ENCODE measurements at regions not wholly inside any gene's neighbourhood (a gene's known extent, or its start where the extent isn't known, plus 50 kb on each side); places are given as distances from the start of the nearest gene placed in this dataset.
"Not testable (repeated sequence)": the region's sequence is repeated elsewhere in the genome, so short reads cannot be mapped to it uniquely, and the experiment has no call there.

GRCh38 chr12:47378907-47379306, 299.1 kb upstream of the AMIGO2 start:
- CTCF ChIA-PET, result interaction anchor here (1.0 kb wide), 1 partner anchor 12 kb away, joined by 4 read pairs; no protein-coding TSS in a partner anchor
- H3K27ac Mint-ChIP-seq, result peak overlapping the region; percentile 74
- peaks cover 8% of the 10 kb centered on the region for H3K36me3 Mint-ChIP-seq (ENCODE audit: low read depth)
- DNase-seq, result no peak
- intact Hi-C loops (cut with micrococcal nuclease), result no loop called here
- peaks cover 71% of the 10 kb centered on the region for H3K4me1 Mint-ChIP-seq (ENCODE audit: low read depth)
- H3K9me3 Mint-ChIP-seq, result peaks cover 5% of the 10 kb centered on the region
- no peak overlapping the region for H3K4me3 Mint-ChIP-seq
- no peaks in the 10 kb centered on the region for H3K27me3 Mint-ChIP-seq (ENCODE audit: low read depth)

DNA sequence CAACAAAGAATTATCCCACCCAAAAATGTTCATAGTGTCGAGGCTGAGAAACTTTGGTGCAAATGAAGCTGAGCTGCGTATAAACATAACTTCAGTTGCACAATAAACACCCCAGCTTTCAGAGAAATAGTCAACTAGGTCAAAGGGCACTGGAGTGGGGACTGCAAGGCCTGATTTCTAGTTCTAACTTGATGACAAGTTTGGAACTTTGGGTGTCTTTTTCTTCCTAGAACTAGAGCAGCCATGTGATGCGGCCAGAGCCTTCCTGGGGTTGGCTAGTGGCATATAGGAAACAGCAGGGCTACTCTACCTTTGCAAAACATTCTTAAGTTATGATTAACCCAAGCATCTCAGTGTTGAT, 298.4 kb upstream of the AMIGO2 start:
- peak overlapping the region; percentile 75 for H3K27ac Mint-ChIP-seq
- peaks cover 66% of the 10 kb centered on the region for H3K4me1 Mint-ChIP-seq (ENCODE audit: low read depth)
- no peak for DNase-seq
- CTCF ChIA-PET, result interaction anchor here (0.9 to 1.0 kb wide), 2 partner anchors 11 to 21 kb away, joined by 3 to 4 read pairs; no protein-coding TSS in a partner anchor
- intact Hi-C loops (cut with micrococcal nuclease), result no loop called here
- peaks cover 6% of the 10 kb centered on the region for H3K9me3 Mint-ChIP-seq
- no peak overlapping the region for H3K4me3 Mint-ChIP-seq
- no peaks in the 10 kb centered on the region for H3K27me3 Mint-ChIP-seq (ENCODE audit: low read depth)
- peaks cover 10% of the 10 kb centered on the region for H3K36me3 Mint-ChIP-seq (ENCODE audit: low read depth)

DNA sequence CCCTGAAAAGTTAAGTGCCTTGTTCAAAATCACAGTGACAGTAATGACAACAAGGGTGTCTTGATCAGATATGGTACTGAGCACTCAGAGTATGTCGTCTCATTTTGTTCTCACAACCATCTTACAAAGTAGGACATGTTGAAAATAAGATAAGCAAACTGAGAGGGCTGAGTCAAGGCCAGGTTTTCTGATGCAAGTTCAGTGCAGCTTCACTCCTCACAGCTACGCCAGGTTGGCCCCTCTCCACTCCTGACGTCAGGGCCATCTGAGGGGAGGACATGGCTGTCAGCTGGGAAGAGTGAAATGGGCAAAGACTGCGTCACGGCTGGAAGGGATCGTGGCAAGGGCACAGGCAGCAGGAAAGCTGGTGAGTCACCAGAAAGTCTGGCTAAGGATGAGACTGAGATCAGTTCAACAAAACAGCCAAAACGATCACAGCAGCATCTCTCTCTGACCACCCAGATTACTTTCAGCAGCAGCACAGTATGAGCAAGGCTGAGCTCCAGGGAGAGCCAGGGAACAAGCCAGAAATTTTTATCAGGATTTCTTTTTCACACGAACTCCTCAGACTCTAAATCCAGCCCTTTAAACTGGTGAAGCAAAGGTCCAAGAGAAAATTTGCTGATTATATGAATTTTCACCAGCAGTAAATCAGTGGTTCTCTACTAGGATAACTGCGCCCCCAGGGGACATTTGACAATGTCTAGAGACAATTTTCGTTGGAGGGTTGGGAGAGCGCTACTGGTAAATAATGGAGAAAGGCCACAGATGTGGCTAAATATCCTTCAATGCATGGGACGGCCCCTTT, 297.9 kb upstream of the AMIGO2 start:
- no peak overlapping the region for H3K4me3 Mint-ChIP-seq
- CTCF ChIA-PET, result interaction anchor here (0.6 to 0.9 kb wide), 3 partner anchors 9 to 37 kb away, joined by 3 read pairs; no protein-coding TSS in a partner anchor
- H3K27me3 Mint-ChIP-seq (ENCODE audit: low read depth), result no peaks in the 10 kb centered on the region
- H3K36me3 Mint-ChIP-seq (ENCODE audit: low read depth), result peaks cover 11% of the 10 kb centered on the region
- peaks cover 6% of the 10 kb centered on the region for H3K9me3 Mint-ChIP-seq
- intact Hi-C loops (cut with micrococcal nuclease), result no loop called here
- DNase-seq, result no peak
- H3K4me1 Mint-ChIP-seq (ENCODE audit: low read depth), result peaks cover 63% of the 10 kb centered on the region
- peak overlapping the region; percentile 75 for H3K27ac Mint-ChIP-seq

DNA sequence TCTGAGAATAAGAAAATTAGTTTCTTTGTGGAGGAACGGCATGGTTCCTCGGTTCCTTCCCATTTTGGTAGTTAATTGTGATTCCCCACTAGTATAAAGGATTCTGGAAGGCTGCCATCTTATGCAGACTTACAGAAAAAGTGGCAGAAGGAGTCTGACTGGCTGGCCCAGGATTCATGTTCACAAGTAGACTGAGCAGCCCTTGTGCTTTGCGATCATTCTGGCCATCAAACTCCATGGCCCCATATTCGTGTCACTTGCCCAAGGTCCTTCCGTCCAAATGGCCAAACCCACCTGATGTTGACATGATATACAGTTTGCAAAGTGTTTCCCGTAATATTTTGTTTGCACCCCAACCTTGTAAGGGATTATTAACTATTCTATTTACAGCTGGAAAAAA, 297.2 kb upstream of the AMIGO2 start:
- H3K36me3 Mint-ChIP-seq (ENCODE audit: low read depth), result peaks cover 16% of the 10 kb centered on the region
- H3K9me3 Mint-ChIP-seq, result peaks cover 6% of the 10 kb centered on the region
- H3K4me3 Mint-ChIP-seq, result no peak overlapping the region
- CTCF ChIA-PET, result interaction anchor here (0.6 kb wide), 1 partner anchor 37 kb away, joined by 3 read pairs; no protein-coding TSS in a partner anchor
- H3K27ac Mint-ChIP-seq, result no peak overlapping the region
- peaks cover 62% of the 10 kb centered on the region for H3K4me1 Mint-ChIP-seq (ENCODE audit: low read depth)
- intact Hi-C loops (cut with micrococcal nuclease), result loop anchor here (1.0 kb wide), 1 partner anchor 9 kb away; no protein-coding TSS in a partner anchor
- DNase-seq, result no peak
- H3K27me3 Mint-ChIP-seq (ENCODE audit: low read depth), result no peaks in the 10 kb centered on the region

DNA sequence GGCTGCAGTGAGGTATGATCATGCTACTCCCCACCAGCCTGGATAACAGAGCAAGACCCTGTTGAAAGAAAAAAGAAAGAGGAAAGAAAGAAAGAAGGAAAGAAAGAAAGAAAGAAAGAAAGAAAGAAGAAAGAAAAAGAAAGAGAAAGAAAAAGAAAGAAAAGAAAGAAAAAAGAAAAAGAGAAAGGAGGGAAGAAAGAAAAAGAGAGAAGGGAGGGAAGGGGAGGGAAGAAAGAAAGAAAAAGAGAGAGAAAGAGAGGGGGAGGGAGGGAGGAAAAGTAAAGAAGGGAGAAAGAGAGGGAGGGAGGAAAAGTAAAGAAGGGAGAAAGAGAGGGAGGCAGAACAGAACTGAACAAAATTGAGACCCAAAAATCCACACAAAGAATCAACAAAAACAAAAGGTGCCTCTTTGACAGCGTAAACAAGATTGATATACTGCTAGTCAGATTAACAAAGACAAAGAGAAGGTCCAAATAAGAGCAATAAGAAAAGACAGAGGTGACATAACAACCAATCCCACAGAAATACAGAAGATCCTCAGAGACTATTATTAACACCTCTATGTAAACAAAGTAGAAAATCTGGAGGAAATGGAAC, 293.9 kb upstream of the AMIGO2 start:
- Mint-ChIP-seq H3K27ac (no peak overlapping the region), H3K36me3 (ENCODE audit: low read depth) (peaks cover 15% of the 10 kb centered on the region), H3K4me1 (ENCODE audit: low read depth) (peaks cover 46% of the 10 kb centered on the region), H3K9me3 (peaks cover 6% of the 10 kb centered on the region), H3K4me3 (no peak overlapping the region), H3K27me3 (ENCODE audit: low read depth) (no peaks in the 10 kb centered on the region)
- no peak for DNase-seq
- CTCF ChIA-PET, result no interaction called here
- intact Hi-C loops (cut with micrococcal nuclease), result no loop called here

DNA sequence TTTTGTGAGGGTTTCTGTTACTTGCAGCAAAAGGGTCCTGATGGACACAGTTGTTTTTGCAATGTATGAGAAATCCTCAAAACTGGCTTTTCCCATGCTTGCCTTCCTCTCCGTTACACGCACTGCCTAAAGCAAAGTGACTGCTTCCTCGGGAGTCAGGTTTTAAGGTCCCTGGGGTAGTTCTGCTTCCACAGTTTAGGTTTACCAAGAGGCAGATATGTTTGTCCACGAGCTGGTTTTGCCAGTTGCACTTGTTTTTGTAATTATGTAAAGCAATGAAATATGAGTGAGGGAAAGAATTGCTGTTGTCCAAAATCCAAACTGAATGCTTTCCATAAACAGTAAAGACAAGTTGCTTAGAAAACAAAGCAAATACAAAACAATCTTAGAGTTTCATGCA, 290.7 kb upstream of the AMIGO2 start:
- H3K27ac Mint-ChIP-seq, result no peak overlapping the region
- peaks cover 32% of the 10 kb centered on the region for H3K4me1 Mint-ChIP-seq (ENCODE audit: low read depth)
- H3K27me3 Mint-ChIP-seq (ENCODE audit: low read depth), result no peaks in the 10 kb centered on the region
- H3K36me3 Mint-ChIP-seq (ENCODE audit: low read depth), result peaks cover 17% of the 10 kb centered on the region
- no peak for DNase-seq
- intact Hi-C loops (cut with micrococcal nuclease), result no loop called here
- H3K4me3 Mint-ChIP-seq, result no peak overlapping the region
- peaks cover 6% of the 10 kb centered on the region for H3K9me3 Mint-ChIP-seq
- CTCF ChIA-PET, result interaction anchor here (0.6 to 0.9 kb wide), 2 partner anchors 9 to 48 kb away, joined by 4 read pairs; no protein-coding TSS in a partner anchor

DNA sequence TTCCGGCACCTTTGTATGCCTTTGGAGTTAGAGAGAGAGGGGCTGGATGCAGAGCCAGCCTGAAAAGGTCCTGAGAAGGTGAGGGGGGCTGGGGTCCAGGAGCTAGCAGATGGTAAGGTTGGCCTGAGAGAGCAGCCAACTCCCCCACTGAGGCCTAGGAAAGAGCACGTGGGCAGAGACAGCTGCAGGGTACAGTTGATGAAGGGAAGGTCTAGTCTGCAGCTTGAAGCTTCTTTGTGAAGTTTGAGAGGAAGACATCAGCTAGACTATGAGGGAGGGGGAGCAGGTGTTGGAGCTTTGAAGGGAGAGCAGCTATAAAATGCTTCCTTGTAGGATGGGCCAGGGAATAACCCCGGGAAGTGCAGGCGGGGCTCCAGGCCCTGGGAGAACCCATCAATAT, 289.3 kb upstream of the AMIGO2 start:
- peaks cover 2% of the 10 kb centered on the region for H3K9me3 Mint-ChIP-seq
- no peak for DNase-seq
- H3K27ac Mint-ChIP-seq, result no peak overlapping the region
- intact Hi-C loops (cut with micrococcal nuclease), result no loop called here
- peaks cover 19% of the 10 kb centered on the region for H3K36me3 Mint-ChIP-seq (ENCODE audit: low read depth)
- peaks cover 25% of the 10 kb centered on the region for H3K4me1 Mint-ChIP-seq (ENCODE audit: low read depth)
- CTCF ChIA-PET, result interaction anchor here (0.7 kb wide), 1 partner anchor 15 kb away, joined by 3 read pairs; no protein-coding TSS in a partner anchor
- H3K4me3 Mint-ChIP-seq, result no peak overlapping the region
- no peaks in the 10 kb centered on the region for H3K27me3 Mint-ChIP-seq (ENCODE audit: low read depth)

- Mint-ChIP-seq H3K9me3 (no peaks in the 10 kb centered on the region), H3K4me1 (ENCODE audit: low read depth) (peaks cover 25% of the 10 kb centered on the region), H3K27ac (no peak overlapping the region), H3K36me3 (ENCODE audit: low read depth) (peaks cover 17% of the 10 kb centered on the region), H3K27me3 (ENCODE audit: low read depth) (no peaks in the 10 kb centered on the region), H3K4me3 (no peak overlapping the region)
- intact Hi-C loops (cut with micrococcal nuclease), result loop anchor here (1.0 kb wide), 1 partner anchor 8 kb away; no protein-coding TSS in a partner anchor
- no peak for DNase-seq
- CTCF ChIA-PET, result interaction anchor here (0.5 to 2.4 kb wide), 6 partner anchors 10 to 273 kb away, joined by 3 to 8 read pairs (median 3); no protein-coding TSS in a partner anchor
Measured at GRCh38 chr12:47367912-47368537, 288.3 kb upstream of the AMIGO2 start.

- intact Hi-C loops (cut with micrococcal nuclease), result no loop called here
- H3K27me3 Mint-ChIP-seq (ENCODE audit: low read depth), result no peaks in the 10 kb centered on the region
- H3K4me1 Mint-ChIP-seq (ENCODE audit: low read depth), result peaks cover 26% of the 10 kb centered on the region
- H3K27ac Mint-ChIP-seq, result no peak overlapping the region
- H3K4me3 Mint-ChIP-seq, result no peak overlapping the region
- H3K36me3 Mint-ChIP-seq (ENCODE audit: low read depth), result peaks cover 8% of the 10 kb centered on the region
- DNase-seq, result no peak
- CTCF ChIA-PET, result interaction anchor here (1.0 to 2.4 kb wide), 3 partner anchors 12 to 30 kb away, joined by 3 to 8 read pairs (median 4); no protein-coding TSS in a partner anchor
- H3K9me3 Mint-ChIP-seq, result no peaks in the 10 kb centered on the region
Measured at GRCh38 chr12:47366579-47366978, 286.8 kb upstream of the AMIGO2 start.

GRCh38 chr12:47366157-47366556, 286.4 kb upstream of the AMIGO2 start:
- no peak overlapping the region for H3K27ac Mint-ChIP-seq
- peaks cover 8% of the 10 kb centered on the region for H3K36me3 Mint-ChIP-seq (ENCODE audit: low read depth)
- peaks cover 30% of the 10 kb centered on the region for H3K4me1 Mint-ChIP-seq (ENCODE audit: low read depth)
- no peak for DNase-seq
- H3K4me3 Mint-ChIP-seq, result no peak overlapping the region
- intact Hi-C loops (cut with micrococcal nuclease), result no loop called here
- no peaks in the 10 kb centered on the region for H3K27me3 Mint-ChIP-seq (ENCODE audit: low read depth)
- CTCF ChIA-PET, result interaction anchor here (1.0 to 2.4 kb wide), 2 partner anchors 17 to 31 kb away, joined by 3 to 8 read pairs; no protein-coding TSS in a partner anchor
- no peaks in the 10 kb centered on the region for H3K9me3 Mint-ChIP-seq

DNA sequence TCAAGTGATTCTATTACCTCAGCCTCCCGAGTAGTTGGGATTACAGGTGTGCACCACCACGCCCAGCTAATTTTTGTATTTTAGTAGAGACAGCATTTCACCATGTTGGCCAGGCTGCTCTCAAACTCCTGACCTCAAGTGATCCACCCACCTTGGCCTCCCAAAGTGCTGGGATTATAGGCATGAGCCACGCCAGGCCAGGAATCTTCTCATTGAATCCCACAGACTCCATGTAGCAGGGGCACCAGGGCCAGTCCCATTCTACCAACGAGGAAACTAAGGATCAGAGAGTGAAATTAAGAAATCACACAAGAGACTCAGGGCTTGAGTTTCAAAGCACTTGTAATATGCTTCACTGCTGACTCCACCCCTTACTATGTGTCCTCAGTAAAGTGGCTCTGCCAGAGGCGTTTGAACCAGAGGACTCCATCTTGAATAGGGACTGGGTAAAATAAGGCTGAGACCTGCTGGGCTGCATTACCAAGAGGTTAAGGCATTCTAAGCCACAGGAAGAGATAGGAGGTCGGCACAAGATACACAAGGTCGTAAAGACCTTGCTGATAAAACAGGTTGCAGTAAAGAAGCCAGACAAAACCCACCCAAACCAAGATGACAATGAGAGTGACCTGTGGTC, 285.8 kb upstream of the AMIGO2 start:
- H3K27me3 Mint-ChIP-seq (ENCODE audit: low read depth); H3K4me3 Mint-ChIP-seq; H3K9me3 Mint-ChIP-seq; intact Hi-C loops (cut with micrococcal nuclease); H3K27ac Mint-ChIP-seq; H3K36me3 Mint-ChIP-seq (ENCODE audit: low read depth): not testable (repeated sequence)
- CTCF ChIA-PET, result interaction anchor here (0.7 to 1.8 kb wide), 2 partner anchors 16 to 343 kb away, joined by 3 to 6 read pairs; no protein-coding TSS in a partner anchor
- H3K4me1 Mint-ChIP-seq (ENCODE audit: low read depth), result peaks cover 31% of the 10 kb centered on the region
- DNase-seq, result peak; percentile 49

DNA sequence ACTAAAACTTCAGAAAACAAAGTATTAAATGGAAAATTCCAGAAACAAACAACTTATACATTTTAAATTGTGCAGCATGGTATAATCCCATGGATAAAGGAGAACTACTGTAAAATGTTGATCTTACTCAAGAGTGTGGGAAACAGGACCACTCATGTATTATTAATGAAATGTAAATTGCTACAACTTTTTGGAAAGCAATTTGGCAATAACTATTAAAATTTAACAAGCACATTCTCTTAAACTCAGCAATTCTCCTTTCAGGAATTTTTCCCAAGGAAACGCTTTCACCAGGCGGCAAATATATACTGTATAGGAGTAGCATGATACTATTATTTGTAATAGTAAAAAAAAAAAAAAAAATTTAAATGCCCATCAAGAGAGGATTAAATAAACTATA, 284.5 kb upstream of the AMIGO2 start:
- Mint-ChIP-seq H3K27me3 (ENCODE audit: low read depth) (no peaks in the 10 kb centered on the region), H3K9me3 (peaks cover 5% of the 10 kb centered on the region), H3K36me3 (ENCODE audit: low read depth) (peaks cover 11% of the 10 kb centered on the region), H3K4me1 (ENCODE audit: low read depth) (peaks cover 39% of the 10 kb centered on the region), H3K4me3 (peak overlapping the region; percentile 2), H3K27ac (peak overlapping the region; percentile 82)
- intact Hi-C loops (cut with micrococcal nuclease), result no loop called here
- DNase-seq, result no peak
- CTCF ChIA-PET, result interaction anchor here (0.7 to 1.8 kb wide), 2 partner anchors 9 to 17 kb away, joined by 5 to 6 read pairs; no protein-coding TSS in a partner anchor

Measured in activated naive CD4-positive, alpha-beta T cell treated with anti-CD3 and anti-CD28 coated beads for 36 hours (primary cell).